ENCODE measurements at regions not wholly inside any gene's neighbourhood (a gene's known extent, or its start where the extent isn't known, plus 50 kb on each side); places are given as distances from the start of the nearest gene placed in this dataset.
"Not testable (repeated sequence)": the region's sequence is repeated elsewhere in the genome, so short reads cannot be mapped to it uniquely, and the experiment has no call there.

- H3K4me3 ChIP-seq (ENCODE audit: low read depth, low read length), result no peak overlapping the region
- DNase-seq (ENCODE audit: low read depth), result no peak
- TF ChIP-seq CTCF (conservative IDR thresholded peaks at IDR 0.05; ENCODE audit: low read depth, low read length), result no peak
Measured at GRCh38 chr1:30166174-30166573, 557.2 kb downstream of the MATN1 start.

GRCh38 chr1:30165116-30165515 is 558.3 kb downstream of the MATN1 start:
- DNase-seq (ENCODE audit: low read depth), result no peak
- no peak for TF ChIP-seq CTCF (conservative IDR thresholded peaks at IDR 0.05; ENCODE audit: low read depth, low read length)
- no peak overlapping the region for H3K4me3 ChIP-seq (ENCODE audit: low read depth, low read length)

GRCh38 chr1:30164693-30165092 is 558.7 kb downstream of the MATN1 start:
- TF ChIP-seq CTCF (conservative IDR thresholded peaks at IDR 0.05; ENCODE audit: low read depth, low read length), result no peak
- H3K4me3 ChIP-seq (ENCODE audit: low read depth, low read length), result no peak overlapping the region
- DNase-seq (ENCODE audit: low read depth), result no peak

- H3K4me3 ChIP-seq (ENCODE audit: low read depth, low read length), result no peak overlapping the region
- no peak for TF ChIP-seq CTCF (conservative IDR thresholded peaks at IDR 0.05; ENCODE audit: low read depth, low read length)
- DNase-seq (ENCODE audit: low read depth), result no peak
Measured at GRCh38 chr1:30162565-30162964, 560.8 kb downstream of the MATN1 start.

GRCh38 chr1:30161953-30162352 is 561.4 kb downstream of the MATN1 start:
- H3K4me3 ChIP-seq (ENCODE audit: low read depth, low read length), result no peak overlapping the region
- no peak for TF ChIP-seq CTCF (conservative IDR thresholded peaks at IDR 0.05; ENCODE audit: low read depth, low read length)

GRCh38 chr1:30160999-30161689 is 562.2 kb downstream of the MATN1 start:
- TF ChIP-seq CTCF (conservative IDR thresholded peaks at IDR 0.05; ENCODE audit: low read depth, low read length), result no peak
- no peak for DNase-seq (ENCODE audit: low read depth)
- no peak overlapping the region for H3K4me3 ChIP-seq (ENCODE audit: low read depth, low read length)

More at GRCh38 chr1:30161953-30162352, 561.4 kb downstream of the MATN1 start:
- no peak for DNase-seq (ENCODE audit: low read depth)

GRCh38 chr1:30159015-30159414 is 564.4 kb downstream of the MATN1 start:
- TF ChIP-seq CTCF (conservative IDR thresholded peaks at IDR 0.05; ENCODE audit: low read depth, low read length), result no peak
- no peak for DNase-seq (ENCODE audit: low read depth)
- no peak overlapping the region for H3K4me3 ChIP-seq (ENCODE audit: low read depth, low read length)

GRCh38 chr1:30155698-30156097 is 567.7 kb downstream of the MATN1 start:
- not testable (repeated sequence) for H3K4me3 ChIP-seq (ENCODE audit: low read depth, low read length); DNase-seq (ENCODE audit: low read depth)

GRCh38 chr1:30155253-30155652 is 568.1 kb downstream of the MATN1 start:
- not testable (repeated sequence) for DNase-seq (ENCODE audit: low read depth); H3K4me3 ChIP-seq (ENCODE audit: low read depth, low read length)

All from epithelial cell of proximal tubule (primary cell).